Endothelial cell of umbilical vein (primary cell): ENCODE measurements at regions not wholly inside any gene's neighbourhood (a gene's known extent, or its start where the extent isn't known, plus 50 kb on each side); places are given as distances from the start of the nearest gene placed in this dataset.

Experiments used
- BruUV-seq: library from RNA; stranded (reverse); fragments of 400-500 nt; replicated peaks from 2 replicates; lab custom pipeline; 2021; lab: Mats Ljungman, UMichigan
- CTCF ChIA-PET: fragments of 300-600, 350-600 bp; sonication (Branson Sonifier 250); formaldehyde crosslinking; loops from one replicate; lab custom pipeline; 2021; ENCODE audit warnings: antibody characterized with exemption, inconsistent platforms; lab: Charles Lee
- POLR2A ChIA-PET: fragments of 300-600, 350-600 bp; sonication (Branson Sonifier 250); formaldehyde crosslinking; loops from one replicate; lab custom pipeline; 2021; ENCODE audit warnings: antibody characterized with exemption, inconsistent platforms; lab: Charles Lee
- DNase-seq: peaks from one replicate; pipeline ENCODE4 v3.0.0-alpha.2; 2011; ENCODE audit warnings: low read depth, low spot score
- FAIRE-seq: peaks from 2 replicates; lab custom pipeline; 2011; peaks lifted over from hg19 to GRCh38; lab: Jason Lieb, UNC
- H2AFZ ChIP-seq: 2 replicates; pipeline ENCODE4 v1.6.0; 2012; ENCODE audit warnings: low read depth, low read length, control low read depth, inconsistent platforms
- H3K27ac ChIP-seq: 2 replicates; pipeline ENCODE4 v1.5.1; 2011; ENCODE audit warnings: low read depth, mild to moderate bottlenecking, control low read depth, low read length, moderate library complexity; ENCODE audit not compliant: insufficient read depth
- H3K27me3 ChIP-seq, 2 experiments: 2 replicates each; pipeline versions ENCODE4 v1.6.0 to v1.6.1; 2011; ENCODE audit warnings: low read length in 2 of 2, mixed read lengths in 1 of 2; ENCODE audit not compliant: control insufficient read depth in 2 of 2, insufficient read depth in 2 of 2
- H3K36me3 ChIP-seq, 2 experiments: 2 replicates in 1 of 2; 3 replicates in 1 of 2; pipeline ENCODE4 v1.5.1; 2011; ENCODE audit warnings: low read length in 2 of 2, mild to moderate bottlenecking in 1 of 2, moderate library complexity in 1 of 2; ENCODE audit not compliant: control insufficient read depth in 2 of 2, insufficient read depth in 2 of 2; ENCODE audit errors: extremely low read depth in 1 of 2
- H3K4me1 ChIP-seq: 3 replicates; pipeline ENCODE4 v1.5.1; 2011; ENCODE audit warnings: mild to moderate bottlenecking, low read length; ENCODE audit not compliant: control insufficient read depth, insufficient read depth; ENCODE audit errors: extremely low read depth
- H3K4me2 ChIP-seq: 2 replicates; pipeline ENCODE4 v1.6.1; 2011; ENCODE audit warnings: low read length, control low read depth, mixed read lengths; ENCODE audit not compliant: insufficient read depth
- H3K4me3 ChIP-seq, 3 experiments: fragments of 200-600 bp in 1 of 3; sonication (generic), shearing (Covaris generic) in 1 of 3; replicated peaks in 1 of 3; 2 replicates each; pipeline ENCODE4 v1.5.1; 2011 to 2016; ENCODE audit warnings: control low read depth in 3 of 3, low read length in 3 of 3, mild to moderate bottlenecking in 2 of 3, inconsistent platforms in 1 of 3, low read depth in 1 of 3, moderate library complexity in 1 of 3; ENCODE audit not compliant: insufficient read depth in 1 of 3
- H3K79me2 ChIP-seq: 2 replicates; pipeline ENCODE4 v1.6.0; 2012; ENCODE audit warnings: low read length, inconsistent platforms; ENCODE audit not compliant: control insufficient read depth, insufficient read depth
- H3K9ac ChIP-seq: replicated peaks from 2 replicates; pipeline ENCODE3; 2011; ENCODE audit warnings: low read length, control low read depth; ENCODE audit not compliant: insufficient read depth; ENCODE audit errors: extremely low read depth
- H3K9me1 ChIP-seq: replicated peaks from 3 replicates; pipeline ENCODE4 v1.6.0; 2011; ENCODE audit warnings: mild to moderate bottlenecking, low read length; ENCODE audit not compliant: control insufficient read depth, insufficient read depth; ENCODE audit errors: extremely low read depth
- H3K9me3 ChIP-seq: replicated peaks from 2 replicates; pipeline ENCODE4 v1.5.1; 2012; ENCODE audit warnings: low read length, inconsistent platforms; ENCODE audit not compliant: control insufficient read depth, insufficient read depth
- H4K20me1 ChIP-seq: replicated peaks from 2 replicates; pipeline ENCODE3; 2011; ENCODE audit warnings: mild to moderate bottlenecking, low read length; ENCODE audit not compliant: control insufficient read depth, insufficient read depth; ENCODE audit errors: extremely low read depth
- EZH2 ChIP-seq: IDR thresholded peaks from 2 replicates; pipeline ENCODE4 v1.6.1; 2012; ENCODE audit warnings: borderline replicate concordance, low read depth, mild to moderate bottlenecking, moderate library complexity, low read length, inconsistent platforms; ENCODE audit not compliant: severe bottlenecking
- FOS ChIP-seq: IDR thresholded peaks from 2 replicates; pipeline ENCODE4 v1.6.1; 2011; ENCODE audit warnings: mild to moderate bottlenecking, low read length, moderate library complexity, borderline replicate concordance; ENCODE audit not compliant: insufficient read depth
- GATA2 ChIP-seq: IDR thresholded peaks from 2 replicates; pipeline ENCODE4 v1.7.0; 2011; ENCODE audit warnings: low read depth, mild to moderate bottlenecking, moderate library complexity, mixed read lengths, low read length; ENCODE audit not compliant: insufficient read length, insufficient read depth
- JUN ChIP-seq: IDR thresholded peaks from 2 replicates; pipeline ENCODE4 v1.6.1; 2011; ENCODE audit warnings: borderline replicate concordance, low read depth; ENCODE audit not compliant: insufficient read length, insufficient read depth
- MYC ChIP-seq: IDR thresholded peaks from one replicate; pipeline ENCODE4 v1.6.1; 2011; ENCODE audit warnings: mild to moderate bottlenecking, low read depth, low read length
- POLR2A ChIP-seq: IDR thresholded peaks from 2 replicates; pipeline ENCODE4 v1.6.1; 2012; ENCODE audit warnings: low read depth, mild to moderate bottlenecking, control low read depth, low read length
- POLR2AphosphoS5 ChIP-seq: IDR thresholded peaks from 2 replicates; pipeline ENCODE4 v1.6.1; 2012; ENCODE audit warnings: low read depth, mild to moderate bottlenecking, control low read depth, low read length, moderate library complexity; ENCODE audit not compliant: insufficient read depth
- dilution Hi-C: fragments of 300-500 bp; cut with MboI; formaldehyde crosslinking; loops from one replicate; pipeline ENCODE4 v1.15.0; 2019; ENCODE audit warnings: low sequenced_read_pairs; ENCODE audit not compliant: extremely low pct_ligation_motif_present
- intact Hi-C: fragments of 100-400 bp; cut with micrococcal nuclease; formaldehyde crosslinking; loops from one replicate; pipeline ENCODE4 v1.10.0; 2022
- TF ChIP-seq, protein P1 (sequence below), 2 donors: IDR thresholded peaks; 1 replicate in 1 of 2; 2 replicates in 1 of 2; pipeline ENCODE4 v1.5.1; 2011; ENCODE audit warnings: low read length in 2 of 2, mild to moderate bottlenecking in 2 of 2, moderate library complexity in 2 of 2, control low read depth in 1 of 2, inconsistent platforms in 1 of 2, low read depth in 1 of 2; ENCODE audit not compliant: insufficient read depth in 1 of 2; ENCODE audit errors: extremely low read depth in 1 of 2
- TF ChIP-seq, protein P2 (sequence below): IDR thresholded peaks from 2 replicates; pipeline ENCODE4 v1.6.1; 2011; ENCODE audit not compliant: insufficient read depth, insufficient read length

GRCh38 chr10:20644421-20644820, 252.7 kb downstream of the NEBL start:
- Histone ChIP-seq H3K4me1 (no peaks in the 10 kb centered on the region), H3K4me3 (no peak overlapping the region), H3K27me3 (no peaks in the 10 kb centered on the region), H4K20me1 (no peaks in the 10 kb centered on the region), H3K9me3 (peaks cover 4% of the 10 kb centered on the region), H3K9me1 (no peaks in the 10 kb centered on the region), H3K27ac (no peak overlapping the region), H3K4me2 (no peak overlapping the region), H2AFZ (no peak overlapping the region), H3K79me2 (no peaks in the 10 kb centered on the region), H3K9ac (no peak overlapping the region), H3K36me3 (no peaks in the 10 kb centered on the region)
- FAIRE-seq (no peak), DNase-seq (no peak)
- POLR2A ChIA-PET, result no interaction called here
- BruUV-seq, result no TSS peak
- CTCF ChIA-PET, result no interaction called here
- dilution Hi-C loops (no loop called here), intact Hi-C loops (no loop called here)
- TF ChIP-seq, protein P1, sequence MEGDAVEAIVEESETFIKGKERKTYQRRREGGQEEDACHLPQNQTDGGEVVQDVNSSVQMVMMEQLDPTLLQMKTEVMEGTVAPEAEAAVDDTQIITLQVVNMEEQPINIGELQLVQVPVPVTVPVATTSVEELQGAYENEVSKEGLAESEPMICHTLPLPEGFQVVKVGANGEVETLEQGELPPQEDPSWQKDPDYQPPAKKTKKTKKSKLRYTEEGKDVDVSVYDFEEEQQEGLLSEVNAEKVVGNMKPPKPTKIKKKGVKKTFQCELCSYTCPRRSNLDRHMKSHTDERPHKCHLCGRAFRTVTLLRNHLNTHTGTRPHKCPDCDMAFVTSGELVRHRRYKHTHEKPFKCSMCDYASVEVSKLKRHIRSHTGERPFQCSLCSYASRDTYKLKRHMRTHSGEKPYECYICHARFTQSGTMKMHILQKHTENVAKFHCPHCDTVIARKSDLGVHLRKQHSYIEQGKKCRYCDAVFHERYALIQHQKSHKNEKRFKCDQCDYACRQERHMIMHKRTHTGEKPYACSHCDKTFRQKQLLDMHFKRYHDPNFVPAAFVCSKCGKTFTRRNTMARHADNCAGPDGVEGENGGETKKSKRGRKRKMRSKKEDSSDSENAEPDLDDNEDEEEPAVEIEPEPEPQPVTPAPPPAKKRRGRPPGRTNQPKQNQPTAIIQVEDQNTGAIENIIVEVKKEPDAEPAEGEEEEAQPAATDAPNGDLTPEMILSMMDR (IDR thresholded peaks at IDR 0.05; ENCODE audit: extremely low read depth in 1 of 2, insufficient read depth in 1 of 2, low read depth in 1 of 2, low read length in 2 of 2), result no peak
- TF ChIP-seq GATA2 (no peak), MYC (no peak), POLR2AphosphoS5 (no peak), JUN (no peak), FOS (no peak), EZH2 (no peak), POLR2A (no peak)
- TF ChIP-seq, protein P2, sequence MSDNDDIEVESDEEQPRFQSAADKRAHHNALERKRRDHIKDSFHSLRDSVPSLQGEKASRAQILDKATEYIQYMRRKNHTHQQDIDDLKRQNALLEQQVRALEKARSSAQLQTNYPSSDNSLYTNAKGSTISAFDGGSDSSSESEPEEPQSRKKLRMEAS, result no peak
